ENCODE measurements at regions not wholly inside any gene's neighbourhood (a gene's known extent, or its start where the extent isn't known, plus 50 kb on each side); places are given as distances from the start of the nearest gene placed in this dataset.

DNA sequence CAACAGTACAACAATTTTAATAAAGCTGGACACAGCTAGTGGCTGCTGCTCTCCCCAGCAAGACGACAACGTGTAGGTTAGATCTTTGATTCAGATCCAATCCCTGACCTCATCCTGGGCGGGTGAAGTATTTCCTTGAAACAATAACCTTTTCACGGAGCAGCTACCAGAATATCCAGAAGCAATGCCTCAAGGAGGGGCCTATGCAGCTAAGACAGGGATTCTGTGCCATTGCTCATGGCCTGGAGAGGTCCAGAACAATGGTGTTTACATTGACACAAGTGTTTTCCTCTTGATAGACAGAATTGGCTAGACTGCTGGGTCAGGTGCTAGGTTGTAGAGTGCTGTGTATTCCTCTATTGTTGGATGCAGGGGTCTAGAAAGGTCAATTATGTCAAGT lies 520.1 kb downstream of the BCL11A start:
- no peak for TF ChIP-seq CTCF (IDR thresholded peaks at IDR 0.05; ENCODE audit: low read length)
- no peak for TF ChIP-seq EZH2 (IDR thresholded peaks at IDR 0.05; ENCODE audit: borderline replicate concordance, low read length)

All from OCI-LY1 (cell line).